ENCODE measurements at regions not wholly inside any gene's neighbourhood (a gene's known extent, or its start where the extent isn't known, plus 50 kb on each side); places are given as distances from the start of the nearest gene placed in this dataset.

GRCh38 chr5:68084396-68084795 is 131.2 kb upstream of the PIK3R1 start:
- TF ChIP-seq CTCF (IDR thresholded peaks at IDR 0.05) (no peak), EZH2 (IDR thresholded peaks at IDR 0.05; ENCODE audit: borderline replicate concordance, insufficient read depth, low read depth, low read length, poor library complexity, severe bottlenecking) (no peak)

Measured in B cell (primary cell).